ENCODE measurements at regions not wholly inside any gene's neighbourhood (a gene's known extent, or its start where the extent isn't known, plus 50 kb on each side); places are given as distances from the start of the nearest gene placed in this dataset.

DNA sequence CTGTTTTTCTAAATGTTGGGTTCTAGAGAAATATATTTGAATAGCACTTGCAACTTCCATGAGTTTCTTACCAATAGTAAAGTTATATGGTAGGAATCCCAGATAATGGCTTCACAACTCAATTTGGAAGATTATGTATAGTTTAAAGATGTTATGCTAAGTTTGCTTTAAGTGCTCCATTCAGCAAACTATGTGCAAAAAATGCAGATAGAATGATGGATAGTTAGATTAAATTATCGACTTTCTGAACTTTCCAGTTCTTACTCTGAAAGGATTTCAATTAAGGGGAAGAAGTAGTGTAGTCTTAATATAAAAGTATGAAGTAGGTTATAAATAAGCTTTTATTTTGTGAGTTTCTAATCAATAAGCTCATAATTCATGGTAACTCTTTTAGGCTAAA is 60.7 kb upstream of the NFKB1 start:
- no peak for DNase-seq (ENCODE audit: low read depth in 2 of 2)

DNA sequence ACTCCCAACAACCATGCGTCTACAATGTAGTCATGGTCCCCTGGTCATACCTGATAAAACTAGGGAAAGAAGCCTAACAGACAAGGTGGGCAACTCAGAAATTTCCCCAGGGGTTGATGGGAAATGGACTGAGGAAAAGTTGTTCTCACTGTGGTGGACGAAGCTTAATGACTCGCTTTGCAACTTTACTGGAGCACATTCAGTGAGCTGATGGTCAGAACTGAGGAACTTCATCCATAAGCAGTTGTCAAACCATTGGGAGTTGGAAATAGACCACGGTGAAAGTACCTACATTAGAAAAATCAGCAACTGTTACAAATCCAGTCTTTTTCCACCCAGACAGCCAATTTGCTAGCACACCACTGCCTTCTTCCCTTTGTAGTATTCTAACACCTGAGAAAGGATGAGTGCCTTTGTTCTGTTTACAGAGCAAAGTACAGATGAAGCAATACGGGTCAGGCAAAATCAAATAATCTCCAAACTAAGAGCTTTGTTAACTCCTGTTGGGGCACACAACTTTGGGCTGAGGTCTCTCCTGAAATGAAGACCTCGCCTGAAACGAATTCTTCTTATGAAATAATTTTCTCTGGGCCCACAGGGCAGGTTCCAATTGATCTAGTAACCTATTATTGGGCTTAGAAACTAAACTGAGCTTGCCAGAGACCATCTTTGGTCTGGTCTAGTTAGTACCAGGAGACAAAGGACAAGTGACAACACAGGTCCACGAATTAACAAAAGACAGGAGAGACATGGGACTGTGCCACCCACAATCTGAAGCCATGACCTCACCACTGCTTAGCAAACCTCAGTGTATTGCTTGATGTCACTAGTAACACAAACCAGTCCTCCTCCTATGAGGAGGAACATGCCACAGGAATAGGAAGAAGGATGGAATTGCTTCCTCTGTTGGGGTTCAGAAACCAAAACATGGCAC is 58.9 kb upstream of the NFKB1 start:
- DNase-seq (ENCODE audit: low read depth in 2 of 2), result no peak

DNA sequence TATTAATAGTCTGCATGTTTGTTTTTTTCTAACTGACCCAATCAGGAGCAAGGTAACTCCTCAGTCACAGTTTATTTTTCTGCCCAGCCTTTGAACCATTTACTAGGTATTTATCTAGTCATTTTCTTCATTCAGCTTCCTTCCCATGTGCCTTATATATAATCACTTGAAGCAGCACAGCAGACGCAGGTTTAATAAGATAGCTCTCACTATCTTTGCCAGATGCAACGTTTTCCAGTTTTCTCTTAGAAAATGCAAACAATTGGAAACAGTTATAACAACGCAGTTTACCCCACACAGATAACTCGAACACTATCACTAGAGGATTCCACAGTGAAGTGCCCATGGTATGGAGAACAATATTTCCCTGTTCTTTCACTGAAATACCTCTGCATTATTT is 56.4 kb upstream of the NFKB1 start:
- no peak for DNase-seq (ENCODE audit: low read depth in 2 of 2)

DNA sequence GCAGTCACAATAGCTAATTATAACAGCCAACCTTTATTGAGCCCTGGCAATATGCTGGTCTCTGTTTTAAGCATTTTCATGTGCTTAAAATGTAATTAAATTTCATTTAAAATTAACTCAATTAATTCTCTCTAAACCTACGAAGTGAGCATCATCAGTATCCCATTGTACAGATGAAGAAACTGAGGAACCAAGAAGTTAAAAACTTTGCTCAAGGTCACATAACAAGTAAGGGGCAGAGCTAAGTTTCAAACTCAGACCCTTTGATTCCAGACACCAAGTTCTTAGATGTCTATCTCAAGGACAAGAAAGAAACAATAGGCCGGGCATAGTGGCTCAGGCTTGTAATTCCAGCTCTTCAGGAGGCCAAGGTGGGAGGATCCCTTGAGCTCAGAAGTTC is 55.9 kb upstream of the NFKB1 start:
- no peak for DNase-seq (ENCODE audit: low read depth in 2 of 2)

DNA sequence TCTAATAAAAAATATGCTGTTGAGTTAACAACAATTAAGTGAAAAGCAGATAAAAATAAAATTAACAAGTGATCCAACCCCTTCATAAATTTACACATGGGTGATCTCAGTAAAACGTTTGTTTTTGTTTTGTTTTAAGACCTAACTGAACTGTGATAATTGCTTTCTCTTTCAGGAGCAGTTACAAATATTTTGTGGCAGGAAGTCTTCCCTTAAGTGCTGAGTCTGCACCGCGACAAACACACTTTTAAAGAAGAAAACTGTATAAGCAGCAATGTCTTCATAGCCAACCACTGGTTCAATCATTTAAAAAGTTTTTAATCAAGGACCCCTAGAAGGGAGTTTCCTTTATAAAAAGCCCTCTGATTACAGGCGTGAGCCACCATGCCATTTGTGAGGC is 53.7 kb upstream of the NFKB1 start:
- no peak for DNase-seq (ENCODE audit: low read depth in 2 of 2)

DNA sequence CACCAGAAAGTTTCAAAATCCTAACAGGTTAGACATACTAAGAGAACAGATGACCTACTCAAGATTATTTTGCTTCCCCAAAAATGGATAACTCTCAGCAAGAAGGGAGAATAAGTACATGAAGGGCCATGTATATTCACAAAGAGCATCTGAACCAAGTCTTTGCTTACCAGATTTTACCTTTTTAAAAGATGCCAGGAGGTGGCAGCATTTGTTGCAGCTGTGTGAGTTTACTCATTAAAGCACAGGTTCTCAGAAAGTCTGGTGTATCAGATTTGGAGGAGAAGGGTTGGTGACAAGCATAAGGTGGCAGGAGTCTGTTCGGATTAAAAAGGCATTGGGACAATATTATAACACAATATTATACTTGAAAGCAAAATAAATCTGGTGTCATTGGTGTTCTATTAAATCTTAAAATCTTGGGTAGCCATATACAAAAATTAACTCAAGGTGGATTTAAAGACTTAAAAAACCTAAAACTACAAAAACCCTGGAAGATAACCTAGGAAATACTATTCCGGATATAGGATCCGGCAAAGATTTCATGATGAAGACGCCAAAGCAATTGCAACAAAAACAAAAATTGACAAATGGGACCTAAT is 51.3 kb upstream of the NFKB1 start:
- DNase-seq (ENCODE audit: low read depth in 2 of 2), result peak; percentile 18 to 22

DNA sequence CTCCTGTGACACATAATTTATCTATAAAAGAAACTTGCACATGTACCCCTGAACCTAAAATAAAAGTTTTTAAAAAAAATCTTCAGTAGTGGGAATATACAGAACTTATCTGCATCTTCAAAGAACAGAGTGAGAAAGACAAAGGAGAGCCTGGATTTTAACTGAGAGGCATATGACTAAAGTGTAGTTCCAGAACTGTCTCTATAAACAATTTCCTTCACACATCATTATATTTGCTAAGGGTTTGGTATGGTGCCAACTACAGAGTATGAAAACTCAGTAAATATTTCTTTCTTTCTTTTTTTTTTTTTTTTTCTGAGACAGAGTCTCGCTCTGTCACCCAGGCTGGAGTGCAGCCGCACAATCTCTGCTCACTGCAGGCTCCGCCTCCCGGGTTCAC is 49.9 kb upstream of the NFKB1 start:
- DNase-seq (ENCODE audit: low read depth in 2 of 2), result no peak
